Endothelial cell of umbilical vein (primary cell): ENCODE measurements at regions not wholly inside any gene's neighbourhood (a gene's known extent, or its start where the extent isn't known, plus 50 kb on each side); places are given as distances from the start of the nearest gene placed in this dataset.
"Not testable (repeated sequence)": the region's sequence is repeated elsewhere in the genome, so short reads cannot be mapped to it uniquely, and the experiment has no call there.

Experiments used
- BruUV-seq: library from RNA; stranded (reverse); fragments of 400-500 nt; replicated peaks from 2 replicates; lab custom pipeline; 2021; lab: Mats Ljungman, UMichigan
- CTCF ChIA-PET: fragments of 300-600, 350-600 bp; sonication (Branson Sonifier 250); formaldehyde crosslinking; loops from one replicate; lab custom pipeline; 2021; ENCODE audit warnings: antibody characterized with exemption, inconsistent platforms; lab: Charles Lee
- POLR2A ChIA-PET: fragments of 300-600, 350-600 bp; sonication (Branson Sonifier 250); formaldehyde crosslinking; loops from one replicate; lab custom pipeline; 2021; ENCODE audit warnings: antibody characterized with exemption, inconsistent platforms; lab: Charles Lee
- DNase-seq: peaks from one replicate; pipeline ENCODE4 v3.0.0-alpha.2; 2011; ENCODE audit warnings: low read depth, low spot score
- FAIRE-seq: peaks from 2 replicates; lab custom pipeline; 2011; peaks lifted over from hg19 to GRCh38; lab: Jason Lieb, UNC
- H2AFZ ChIP-seq: 2 replicates; pipeline ENCODE4 v1.6.0; 2012; ENCODE audit warnings: low read depth, low read length, control low read depth, inconsistent platforms
- H3K27ac ChIP-seq: 2 replicates; pipeline ENCODE4 v1.5.1; 2011; ENCODE audit warnings: low read depth, mild to moderate bottlenecking, control low read depth, low read length, moderate library complexity; ENCODE audit not compliant: insufficient read depth
- H3K27me3 ChIP-seq, 2 experiments: 2 replicates each; pipeline versions ENCODE4 v1.6.0 to v1.6.1; 2011; ENCODE audit warnings: low read length in 2 of 2, mixed read lengths in 1 of 2; ENCODE audit not compliant: control insufficient read depth in 2 of 2, insufficient read depth in 2 of 2
- H3K36me3 ChIP-seq, 2 experiments: 2 replicates in 1 of 2; 3 replicates in 1 of 2; pipeline ENCODE4 v1.5.1; 2011; ENCODE audit warnings: low read length in 2 of 2, mild to moderate bottlenecking in 1 of 2, moderate library complexity in 1 of 2; ENCODE audit not compliant: control insufficient read depth in 2 of 2, insufficient read depth in 2 of 2; ENCODE audit errors: extremely low read depth in 1 of 2
- H3K4me1 ChIP-seq: 3 replicates; pipeline ENCODE4 v1.5.1; 2011; ENCODE audit warnings: mild to moderate bottlenecking, low read length; ENCODE audit not compliant: control insufficient read depth, insufficient read depth; ENCODE audit errors: extremely low read depth
- H3K4me2 ChIP-seq: 2 replicates; pipeline ENCODE4 v1.6.1; 2011; ENCODE audit warnings: low read length, control low read depth, mixed read lengths; ENCODE audit not compliant: insufficient read depth
- H3K4me3 ChIP-seq, 3 experiments: fragments of 200-600 bp in 1 of 3; sonication (generic), shearing (Covaris generic) in 1 of 3; replicated peaks in 1 of 3; 2 replicates each; pipeline ENCODE4 v1.5.1; 2011 to 2016; ENCODE audit warnings: control low read depth in 3 of 3, low read length in 3 of 3, mild to moderate bottlenecking in 2 of 3, inconsistent platforms in 1 of 3, low read depth in 1 of 3, moderate library complexity in 1 of 3; ENCODE audit not compliant: insufficient read depth in 1 of 3
- H3K79me2 ChIP-seq: 2 replicates; pipeline ENCODE4 v1.6.0; 2012; ENCODE audit warnings: low read length, inconsistent platforms; ENCODE audit not compliant: control insufficient read depth, insufficient read depth
- H3K9ac ChIP-seq: replicated peaks from 2 replicates; pipeline ENCODE3; 2011; ENCODE audit warnings: low read length, control low read depth; ENCODE audit not compliant: insufficient read depth; ENCODE audit errors: extremely low read depth
- H3K9me1 ChIP-seq: replicated peaks from 3 replicates; pipeline ENCODE4 v1.6.0; 2011; ENCODE audit warnings: mild to moderate bottlenecking, low read length; ENCODE audit not compliant: control insufficient read depth, insufficient read depth; ENCODE audit errors: extremely low read depth
- H3K9me3 ChIP-seq: replicated peaks from 2 replicates; pipeline ENCODE4 v1.5.1; 2012; ENCODE audit warnings: low read length, inconsistent platforms; ENCODE audit not compliant: control insufficient read depth, insufficient read depth
- H4K20me1 ChIP-seq: replicated peaks from 2 replicates; pipeline ENCODE3; 2011; ENCODE audit warnings: mild to moderate bottlenecking, low read length; ENCODE audit not compliant: control insufficient read depth, insufficient read depth; ENCODE audit errors: extremely low read depth
- FOS ChIP-seq: IDR thresholded peaks from 2 replicates; pipeline ENCODE4 v1.6.1; 2011; ENCODE audit warnings: mild to moderate bottlenecking, low read length, moderate library complexity, borderline replicate concordance; ENCODE audit not compliant: insufficient read depth
- JUN ChIP-seq: IDR thresholded peaks from 2 replicates; pipeline ENCODE4 v1.6.1; 2011; ENCODE audit warnings: borderline replicate concordance, low read depth; ENCODE audit not compliant: insufficient read length, insufficient read depth
- MYC ChIP-seq: IDR thresholded peaks from one replicate; pipeline ENCODE4 v1.6.1; 2011; ENCODE audit warnings: mild to moderate bottlenecking, low read depth, low read length
- POLR2A ChIP-seq: IDR thresholded peaks from 2 replicates; pipeline ENCODE4 v1.6.1; 2012; ENCODE audit warnings: low read depth, mild to moderate bottlenecking, control low read depth, low read length
- POLR2AphosphoS5 ChIP-seq: IDR thresholded peaks from 2 replicates; pipeline ENCODE4 v1.6.1; 2012; ENCODE audit warnings: low read depth, mild to moderate bottlenecking, control low read depth, low read length, moderate library complexity; ENCODE audit not compliant: insufficient read depth
- dilution Hi-C: fragments of 300-500 bp; cut with MboI; formaldehyde crosslinking; loops from one replicate; pipeline ENCODE4 v1.15.0; 2019; ENCODE audit warnings: low sequenced_read_pairs; ENCODE audit not compliant: extremely low pct_ligation_motif_present
- intact Hi-C: fragments of 100-400 bp; cut with micrococcal nuclease; formaldehyde crosslinking; loops from one replicate; pipeline ENCODE4 v1.10.0; 2022
- TF ChIP-seq, protein P1 (sequence below): IDR thresholded peaks from 2 replicates; pipeline ENCODE4 v1.6.1; 2011; ENCODE audit not compliant: insufficient read depth, insufficient read length
- TF ChIP-seq, protein P2 (sequence below), 2 donors: IDR thresholded peaks; 1 replicate in 1 of 2; 2 replicates in 1 of 2; pipeline ENCODE4 v1.5.1; 2011; ENCODE audit warnings: low read length in 2 of 2, mild to moderate bottlenecking in 2 of 2, moderate library complexity in 2 of 2, control low read depth in 1 of 2, inconsistent platforms in 1 of 2, low read depth in 1 of 2; ENCODE audit not compliant: insufficient read depth in 1 of 2; ENCODE audit errors: extremely low read depth in 1 of 2

DNA sequence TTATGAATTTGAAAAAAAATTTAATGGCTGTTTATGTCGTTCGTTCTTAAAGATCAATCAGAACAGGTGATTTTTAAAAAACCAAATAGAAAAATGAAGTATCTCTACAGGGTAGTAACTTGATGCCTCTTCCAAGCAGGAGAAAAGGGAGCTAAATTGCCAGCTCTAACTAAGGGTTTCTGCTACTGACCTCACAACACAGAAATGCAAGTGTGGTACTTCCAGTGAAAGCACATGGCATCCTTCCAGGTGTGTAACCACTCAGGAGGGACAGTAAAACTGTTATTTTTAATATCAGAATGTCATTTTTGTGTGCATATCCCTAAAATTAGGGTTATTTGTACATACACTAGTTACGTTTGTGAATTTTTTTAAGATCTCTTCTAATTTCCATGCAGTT is 116.8 kb upstream of the ZCCHC13 start:
- dilution Hi-C loops = no loop called here
- DNase-seq = no peak
- intact Hi-C loops = no loop called here
- H3K27me3 ChIP-seq = no peaks in the 10 kb centered on the region
- TF ChIP-seq FOS (no peak), JUN (no peak), MYC (no peak), POLR2AphosphoS5 (no peak), POLR2A (no peak)
- TF ChIP-seq, protein P1, sequence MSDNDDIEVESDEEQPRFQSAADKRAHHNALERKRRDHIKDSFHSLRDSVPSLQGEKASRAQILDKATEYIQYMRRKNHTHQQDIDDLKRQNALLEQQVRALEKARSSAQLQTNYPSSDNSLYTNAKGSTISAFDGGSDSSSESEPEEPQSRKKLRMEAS = no peak
- TF ChIP-seq, protein P2, sequence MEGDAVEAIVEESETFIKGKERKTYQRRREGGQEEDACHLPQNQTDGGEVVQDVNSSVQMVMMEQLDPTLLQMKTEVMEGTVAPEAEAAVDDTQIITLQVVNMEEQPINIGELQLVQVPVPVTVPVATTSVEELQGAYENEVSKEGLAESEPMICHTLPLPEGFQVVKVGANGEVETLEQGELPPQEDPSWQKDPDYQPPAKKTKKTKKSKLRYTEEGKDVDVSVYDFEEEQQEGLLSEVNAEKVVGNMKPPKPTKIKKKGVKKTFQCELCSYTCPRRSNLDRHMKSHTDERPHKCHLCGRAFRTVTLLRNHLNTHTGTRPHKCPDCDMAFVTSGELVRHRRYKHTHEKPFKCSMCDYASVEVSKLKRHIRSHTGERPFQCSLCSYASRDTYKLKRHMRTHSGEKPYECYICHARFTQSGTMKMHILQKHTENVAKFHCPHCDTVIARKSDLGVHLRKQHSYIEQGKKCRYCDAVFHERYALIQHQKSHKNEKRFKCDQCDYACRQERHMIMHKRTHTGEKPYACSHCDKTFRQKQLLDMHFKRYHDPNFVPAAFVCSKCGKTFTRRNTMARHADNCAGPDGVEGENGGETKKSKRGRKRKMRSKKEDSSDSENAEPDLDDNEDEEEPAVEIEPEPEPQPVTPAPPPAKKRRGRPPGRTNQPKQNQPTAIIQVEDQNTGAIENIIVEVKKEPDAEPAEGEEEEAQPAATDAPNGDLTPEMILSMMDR (IDR thresholded peaks at IDR 0.05; ENCODE audit: extremely low read depth in 1 of 2, insufficient read depth in 1 of 2, low read depth in 1 of 2, low read length in 2 of 2) = no peak
- H3K4me2 ChIP-seq = no peak overlapping the region
- H3K36me3 ChIP-seq = no peaks in the 10 kb centered on the region
- CTCF ChIA-PET = no interaction called here
- H2AFZ ChIP-seq = no peak overlapping the region
- H3K9me3 ChIP-seq = no peaks in the 10 kb centered on the region
- no peaks in the 10 kb centered on the region for H3K4me1 ChIP-seq
- H3K27ac ChIP-seq = no peak overlapping the region
- POLR2A ChIA-PET = no interaction called here
- no peaks in the 10 kb centered on the region for H4K20me1 ChIP-seq
- no peak overlapping the region for H3K4me3 ChIP-seq
- no peak overlapping the region for H3K9ac ChIP-seq
- FAIRE-seq = no peak
- no peaks in the 10 kb centered on the region for H3K79me2 ChIP-seq
- no TSS peak for BruUV-seq
- no peaks in the 10 kb centered on the region for H3K9me1 ChIP-seq

DNA sequence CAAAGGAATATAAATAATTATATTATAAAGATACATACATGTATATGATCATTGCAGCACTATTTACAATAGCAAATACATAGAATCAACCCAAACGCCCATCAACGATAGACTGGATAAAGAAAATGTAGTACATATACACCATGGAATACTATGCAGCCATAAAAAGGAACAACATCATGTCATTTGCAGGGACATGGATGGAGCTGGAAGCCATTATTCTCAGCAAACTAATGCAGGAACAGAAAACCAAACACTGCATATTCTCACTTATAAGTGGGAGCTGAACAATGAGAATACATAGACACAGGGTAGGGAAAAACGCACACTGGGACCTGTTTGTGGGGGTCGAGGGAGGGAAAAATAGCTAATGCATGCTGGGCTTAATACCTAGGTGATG is 120.9 kb upstream of the ZCCHC13 start:
- POLR2A ChIA-PET, H3K9me1 ChIP-seq, FAIRE-seq, H3K36me3 ChIP-seq, CTCF ChIA-PET, H4K20me1 ChIP-seq, H3K9ac ChIP-seq, dilution Hi-C loops, intact Hi-C loops, BruUV-seq, H3K9me3 ChIP-seq, H3K4me2 ChIP-seq, H3K27me3 ChIP-seq, H3K4me3 ChIP-seq, H3K4me1 ChIP-seq, H3K27ac ChIP-seq, H3K79me2 ChIP-seq, H2AFZ ChIP-seq, DNase-seq: not testable (repeated sequence)

DNA sequence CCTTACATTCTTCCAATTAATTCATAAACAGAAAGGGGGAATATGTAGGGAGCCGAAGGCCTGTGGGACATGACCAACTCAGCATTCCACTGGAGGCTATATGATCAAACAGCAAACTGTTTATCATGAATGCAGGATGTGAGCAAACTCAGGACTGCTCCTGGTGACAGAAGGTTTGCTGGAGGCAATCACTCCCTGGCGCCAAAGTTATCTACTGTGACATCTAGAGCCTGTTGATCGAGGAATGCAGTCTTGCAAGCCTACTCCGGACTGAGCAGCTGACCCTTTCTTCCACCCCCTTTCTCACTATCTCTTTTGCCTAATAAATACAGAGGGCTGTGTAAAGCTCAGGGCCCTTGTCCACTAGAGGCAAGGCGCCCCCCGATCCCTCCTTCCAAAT is 122.0 kb upstream of the ZCCHC13 start:
- H3K9ac ChIP-seq, CTCF ChIA-PET, H3K9me3 ChIP-seq, H3K4me3 ChIP-seq, POLR2A ChIA-PET, dilution Hi-C loops, H2AFZ ChIP-seq, H3K4me1 ChIP-seq, H3K36me3 ChIP-seq, FAIRE-seq, BruUV-seq, H3K79me2 ChIP-seq, H3K4me2 ChIP-seq, H3K27ac ChIP-seq, H4K20me1 ChIP-seq, H3K27me3 ChIP-seq, DNase-seq, intact Hi-C loops, H3K9me1 ChIP-seq: not testable (repeated sequence)
